HG03175 (cell line): ENCODE measurements at regions not wholly inside any gene's neighbourhood (a gene's known extent, or its start where the extent isn't known, plus 50 kb on each side); places are given as distances from the start of the nearest gene placed in this dataset.

Source experiments
- ATAC-seq: cut with Tn5 transposase; IDR thresholded peaks from one replicate; pipeline ENCODE4 v1.9.1; 2021; ENCODE audit warnings: mild to moderate bottlenecking, moderate library complexity; ENCODE audit not compliant: unreplicated experiment

DNA sequence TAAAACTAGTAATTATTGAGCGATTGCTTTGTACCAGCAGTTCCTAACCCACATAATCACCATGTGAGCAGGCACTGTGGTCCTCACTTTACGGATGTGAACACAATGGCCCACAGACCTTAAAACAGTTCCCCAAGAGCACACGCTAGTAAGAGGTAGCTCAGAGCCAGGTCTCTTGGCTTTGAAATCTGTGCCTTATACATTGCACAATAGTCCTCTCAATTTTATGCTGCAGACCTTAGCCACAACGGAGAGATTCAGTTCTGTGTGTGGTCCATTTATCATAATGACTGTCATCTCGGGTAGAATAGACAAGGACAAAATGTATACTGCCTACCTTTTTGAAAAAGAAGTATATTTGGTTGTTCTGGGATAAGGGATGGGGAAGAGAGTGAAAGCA, 289.0 kb upstream of the ANKRD55 start:
- ATAC-seq: no peak

DNA sequence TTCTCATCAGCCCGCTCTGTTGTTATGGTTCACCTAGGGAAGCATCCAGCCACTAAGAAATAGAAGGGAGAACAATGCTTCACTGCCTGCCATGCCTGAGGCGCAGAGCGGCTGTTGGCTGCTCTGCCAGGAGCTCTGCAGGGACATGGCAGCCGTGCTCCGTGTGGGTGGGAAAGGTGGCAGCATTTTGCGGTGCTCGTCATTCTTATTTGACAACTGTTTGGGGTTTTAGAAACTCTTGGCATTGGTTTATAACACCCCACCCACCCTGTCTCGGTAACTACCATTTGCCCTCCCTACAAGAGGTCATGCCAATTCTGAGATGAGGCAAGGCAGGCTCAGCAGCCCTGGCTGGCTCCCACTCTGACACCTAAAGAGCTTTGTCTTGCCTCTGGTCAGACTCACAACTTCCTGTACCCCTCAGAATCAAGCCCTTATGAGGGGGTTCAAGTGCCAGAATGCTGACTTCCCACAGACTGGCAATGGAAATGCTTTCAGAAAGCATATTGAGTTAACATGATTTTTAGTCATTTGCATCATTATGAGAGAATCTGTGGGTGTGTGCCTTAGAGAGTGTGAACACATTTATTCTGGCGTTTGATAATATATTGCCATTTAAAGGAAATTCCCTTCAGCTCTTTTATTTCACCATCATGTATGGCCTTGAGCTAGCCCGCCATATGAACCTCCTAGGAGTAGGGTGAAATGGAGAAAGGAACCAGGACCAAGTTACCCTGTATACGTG, 288.0 kb upstream of the ANKRD55 start:
- ATAC-seq: no peak

DNA sequence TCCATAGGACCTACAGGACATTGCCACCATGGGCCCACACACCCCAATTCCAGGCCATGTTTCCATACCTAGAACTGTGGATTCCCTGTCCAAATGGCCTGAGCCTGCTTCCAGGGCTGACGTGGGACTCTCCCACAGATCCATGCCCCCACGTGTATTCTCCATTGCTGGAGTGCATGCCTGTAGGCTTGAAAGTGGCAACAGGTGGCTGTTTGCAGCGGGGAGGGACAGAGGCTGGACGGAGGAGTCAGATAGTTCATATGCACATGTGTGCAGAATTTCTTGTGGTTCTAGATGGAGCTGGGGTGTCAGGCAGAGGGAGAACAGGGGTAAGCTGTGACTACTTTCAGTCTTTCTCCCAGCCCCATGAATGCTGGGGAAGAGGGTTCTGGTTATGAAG, 285.7 kb upstream of the ANKRD55 start:
- ATAC-seq: no peak

DNA sequence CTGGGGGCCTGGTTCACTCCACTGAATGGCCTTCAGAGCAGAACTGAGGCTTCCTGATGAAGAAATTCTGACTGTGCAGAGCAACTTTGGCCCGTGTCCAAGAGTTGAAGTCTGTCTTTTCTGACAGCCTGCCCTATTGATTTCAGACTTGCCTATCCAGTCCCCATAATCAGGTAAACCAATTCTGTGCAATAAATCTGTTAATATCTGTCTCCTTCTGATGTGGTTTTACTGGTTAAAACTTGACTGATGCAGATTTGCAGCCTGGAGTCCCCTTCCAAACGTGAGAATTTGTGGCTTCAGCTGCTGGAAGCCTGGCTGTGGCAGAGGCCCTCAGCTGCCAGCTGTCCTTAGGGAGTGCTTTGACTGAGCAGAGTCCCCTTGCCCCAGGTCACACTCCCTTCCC, 283.9 kb upstream of the ANKRD55 start:
- no peak for ATAC-seq

DNA sequence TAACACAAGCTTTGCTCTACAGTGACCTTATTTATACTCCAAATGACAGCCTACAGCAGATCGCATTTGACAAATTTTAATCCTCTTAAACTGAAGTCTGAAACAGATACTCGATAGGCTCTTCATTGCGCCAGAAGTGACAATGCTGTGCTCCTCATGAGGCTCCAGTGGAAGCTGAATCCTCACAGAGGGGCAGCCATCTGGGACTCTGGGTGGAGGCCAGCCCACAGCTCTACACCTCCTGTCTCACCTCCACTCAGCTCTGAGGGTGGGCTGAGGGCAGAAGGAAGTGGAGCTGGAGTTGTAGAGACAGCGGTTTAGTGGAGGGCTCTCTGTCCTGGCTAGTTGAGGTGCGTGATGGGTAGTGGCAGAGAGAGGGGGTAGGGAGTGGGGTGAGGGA, 283.3 kb upstream of the ANKRD55 start:
- no peak for ATAC-seq

DNA sequence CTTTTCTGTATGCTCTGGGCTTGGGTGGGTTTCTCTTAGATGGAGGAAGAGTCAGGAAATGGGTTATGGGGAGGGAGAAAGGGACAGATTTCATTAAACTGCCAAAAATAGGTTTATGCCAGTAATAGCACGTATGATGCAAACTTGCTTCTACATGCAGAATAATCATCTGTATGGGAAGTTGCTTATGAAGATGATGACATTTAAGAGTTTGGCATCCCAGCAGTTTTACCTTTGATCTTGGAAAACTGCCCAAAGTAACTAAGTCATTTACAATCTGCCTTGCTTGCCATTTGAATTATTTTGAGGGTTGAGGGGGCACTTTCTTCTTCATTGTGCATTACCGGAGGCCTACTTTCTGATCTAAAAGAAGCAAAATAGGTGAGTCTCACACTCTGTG, 282.9 kb upstream of the ANKRD55 start:
- no peak for ATAC-seq

DNA sequence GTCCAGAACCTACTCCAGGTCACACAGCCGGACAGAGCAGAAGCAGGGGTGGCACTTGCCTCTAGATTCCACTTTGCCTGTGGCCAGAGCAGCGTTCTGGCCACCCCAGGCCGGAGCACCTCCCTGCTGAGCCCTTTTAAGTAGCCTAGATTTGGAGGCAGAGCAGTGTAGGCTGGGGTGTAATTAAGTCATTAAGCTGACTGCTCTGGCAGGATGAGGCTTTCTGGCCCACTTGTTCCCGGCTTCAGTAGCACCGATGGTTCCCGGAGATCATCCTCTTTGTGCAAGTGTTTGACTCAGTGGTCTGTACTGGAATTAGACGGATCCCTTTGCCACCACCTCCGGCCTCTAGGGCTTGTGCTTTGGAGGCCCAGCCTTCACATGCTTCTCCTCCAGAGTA, 281.9 kb upstream of the ANKRD55 start:
- no peak for ATAC-seq

DNA sequence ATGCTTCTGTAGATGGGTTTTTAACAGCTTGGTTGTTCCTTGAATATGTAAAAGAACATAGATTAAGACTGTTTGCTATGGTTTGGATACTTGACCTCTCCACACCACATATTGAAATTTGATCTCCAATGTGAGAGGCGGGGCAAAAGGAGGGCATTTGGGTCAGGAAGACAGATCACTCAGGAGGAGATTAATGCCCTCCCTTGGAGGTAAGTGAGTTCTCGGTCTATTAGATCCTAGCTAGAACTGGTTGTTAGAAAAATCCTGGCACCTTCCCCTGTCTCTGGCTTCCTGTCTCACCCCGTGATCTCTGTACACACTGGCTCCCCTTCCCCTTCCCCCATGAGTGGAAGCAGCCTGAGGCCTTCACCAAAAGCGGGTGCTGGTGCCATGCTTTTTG, 281.1 kb upstream of the ANKRD55 start:
- ATAC-seq: no peak

DNA sequence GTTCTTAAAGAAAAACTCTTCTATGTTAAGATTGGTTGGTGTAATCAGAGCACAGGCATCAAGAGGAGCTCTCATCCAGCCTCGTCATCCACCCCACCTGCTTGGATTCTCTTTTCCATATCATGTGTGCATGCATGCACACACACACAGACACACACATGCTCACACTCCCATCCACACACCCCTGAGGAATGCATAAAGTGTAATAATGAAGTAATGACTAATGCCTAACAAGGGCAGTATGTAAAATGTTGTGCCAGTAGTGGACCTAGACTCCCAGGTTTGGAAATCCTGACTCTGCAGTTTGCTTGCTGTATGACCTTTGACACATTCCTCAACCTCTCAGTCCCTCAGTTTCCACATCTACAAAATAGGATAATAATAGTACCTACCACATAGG, 280.0 kb upstream of the ANKRD55 start:
- no peak for ATAC-seq

DNA sequence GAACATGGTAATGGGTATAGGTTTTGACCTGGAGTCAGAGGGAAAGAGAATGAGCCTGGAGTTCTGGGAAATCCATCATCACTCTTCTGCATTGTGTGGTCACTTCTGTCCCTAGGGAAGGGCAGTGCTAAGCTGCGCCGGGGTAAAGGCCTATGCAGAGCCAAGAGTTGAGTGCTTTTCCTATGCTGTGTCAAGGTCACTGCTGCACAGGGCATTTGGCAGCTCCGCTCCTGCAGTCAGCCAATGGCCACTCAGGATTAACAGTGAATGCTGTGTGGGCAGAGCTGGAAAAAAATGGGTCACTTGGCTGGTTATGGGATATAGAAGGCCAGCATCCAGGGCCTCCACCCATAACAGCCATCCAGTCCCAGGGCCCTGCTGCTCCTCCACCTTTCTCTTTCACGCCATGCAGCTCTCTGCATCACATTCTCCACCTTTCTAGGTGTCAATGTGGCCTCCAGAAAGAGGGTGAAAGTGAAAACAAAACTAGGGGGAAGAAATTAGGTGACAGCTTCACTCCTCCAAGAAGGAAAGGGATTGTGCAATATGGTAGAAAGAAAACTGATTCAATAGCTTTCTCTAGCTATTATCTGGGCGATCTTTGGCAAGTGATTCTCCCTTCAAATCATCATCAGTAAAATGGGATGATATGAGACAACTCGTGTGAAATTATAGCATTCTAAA, 279.3 kb upstream of the ANKRD55 start:
- ATAC-seq: no peak

DNA sequence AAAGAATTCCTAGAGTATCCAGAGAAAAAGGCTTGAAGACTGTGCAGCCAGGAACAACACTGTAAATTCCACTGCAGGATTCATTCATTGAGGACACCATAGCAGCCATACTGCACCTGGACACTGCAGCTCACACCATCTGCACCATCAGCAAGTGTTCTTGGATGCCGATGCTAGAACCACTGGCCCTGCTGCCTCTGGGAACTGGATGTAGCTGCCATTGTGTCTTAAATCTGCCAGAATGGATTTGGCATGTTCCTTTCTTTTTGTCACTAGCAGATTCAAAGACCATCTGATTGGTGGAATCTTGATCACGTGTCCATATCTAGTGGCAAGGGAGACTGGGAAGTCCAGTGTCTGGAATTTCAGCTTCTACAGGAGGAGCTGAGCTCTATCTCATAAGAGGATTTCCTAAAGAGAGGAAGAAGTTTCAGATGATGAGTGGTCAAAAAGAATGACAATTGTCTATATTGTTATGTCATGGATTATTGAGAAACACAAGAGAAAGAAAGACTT, 278.3 kb upstream of the ANKRD55 start:
- ATAC-seq: no peak

DNA sequence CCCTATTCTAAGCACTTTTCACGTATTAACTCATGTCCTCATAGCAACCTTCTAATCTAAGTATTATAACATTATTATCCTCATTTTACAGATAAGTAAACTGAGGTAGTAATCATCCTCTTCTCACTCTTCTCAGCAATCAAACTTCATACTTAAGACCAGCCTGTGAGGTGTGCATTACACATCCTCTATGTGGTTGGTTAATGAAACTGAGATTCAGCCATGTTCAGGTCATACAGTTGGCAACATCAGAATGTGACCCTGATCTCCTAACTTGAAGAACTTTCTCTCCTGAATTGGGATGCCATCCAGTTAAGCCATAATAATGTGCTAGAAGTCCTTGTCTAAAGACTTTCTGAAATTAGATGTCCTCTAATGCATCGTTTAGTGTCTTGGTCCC, 275.1 kb upstream of the ANKRD55 start:
- ATAC-seq: no peak

DNA sequence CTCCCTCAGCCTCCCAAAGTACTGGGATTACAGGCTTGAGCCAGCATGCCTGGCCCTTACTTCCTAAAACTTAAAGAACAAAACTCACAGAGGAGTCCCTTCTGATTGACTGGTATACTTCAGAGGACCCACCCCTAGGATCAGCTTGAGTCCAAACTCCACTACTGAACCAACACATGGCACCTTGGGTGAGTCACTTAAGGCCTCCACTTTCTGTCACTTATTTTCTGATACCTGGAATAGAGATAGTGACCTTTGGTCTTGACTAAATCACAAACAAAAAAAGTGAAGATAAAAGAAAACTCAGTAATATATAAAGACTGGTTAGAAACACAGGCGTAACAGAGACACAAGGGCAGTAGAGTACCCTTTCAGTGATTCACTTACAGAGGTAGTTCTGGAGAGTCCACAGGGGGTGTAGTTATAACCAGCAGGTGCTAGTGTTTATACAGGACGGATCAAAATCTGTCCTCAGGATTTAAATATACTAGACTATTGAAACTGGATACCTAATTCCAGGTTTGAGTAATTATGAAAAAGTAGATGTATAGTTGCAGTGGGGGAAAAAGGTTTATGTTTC, 274.3 kb upstream of the ANKRD55 start:
- ATAC-seq: no peak

DNA sequence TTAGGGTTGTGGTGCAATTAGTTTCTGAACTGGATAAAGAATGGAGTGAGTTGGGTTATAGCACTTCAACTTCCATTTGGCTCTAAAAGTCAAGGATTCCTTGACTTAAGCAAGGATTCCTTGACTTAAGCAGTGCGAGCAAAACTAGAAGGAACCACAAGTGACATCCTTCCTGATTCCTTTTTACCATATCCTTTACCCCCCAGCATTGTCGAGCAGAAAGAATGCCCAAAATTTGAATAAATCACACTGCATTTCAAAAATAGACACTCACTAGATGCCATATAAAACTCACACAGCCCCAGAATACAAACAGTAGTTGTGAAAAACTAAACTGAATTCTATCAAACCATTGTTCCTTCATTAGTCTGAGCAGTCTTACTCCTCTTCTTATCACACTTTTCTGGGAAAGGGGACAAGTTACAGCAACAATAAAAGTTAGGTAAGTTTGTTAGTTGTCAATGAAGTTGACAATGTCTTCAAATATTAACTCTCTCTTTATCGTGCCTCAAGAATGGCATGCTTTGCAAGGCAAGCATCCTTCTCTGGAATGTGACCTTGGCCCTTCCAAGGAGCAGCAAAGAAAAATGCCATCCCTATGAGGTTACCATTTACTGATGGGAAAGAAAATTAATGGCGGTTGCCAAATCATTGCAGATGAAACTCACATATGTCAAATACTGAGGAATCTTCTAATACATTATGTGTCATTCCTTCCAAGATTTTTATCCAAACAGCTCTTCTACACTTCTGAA, 273.3 kb upstream of the ANKRD55 start:
- no peak for ATAC-seq

DNA sequence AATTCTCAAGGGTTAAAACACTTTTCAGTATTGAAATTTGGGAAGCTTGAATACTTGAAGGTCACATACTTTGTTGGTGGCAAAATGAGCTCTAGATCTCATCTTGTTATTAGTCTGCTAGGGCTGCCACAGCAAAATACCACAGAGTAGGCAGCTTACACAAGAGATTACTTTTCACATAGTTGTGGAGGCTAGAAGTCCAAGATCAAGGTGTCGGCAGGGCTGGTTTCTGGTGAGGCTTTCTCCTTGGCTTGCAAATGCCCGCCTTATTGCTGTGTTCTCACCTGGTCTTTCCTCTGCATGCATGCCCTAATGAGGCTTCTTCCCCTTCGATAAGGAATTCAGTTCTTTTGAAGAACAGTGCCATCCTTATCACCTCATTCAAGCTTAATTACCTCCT, 270.8 kb upstream of the ANKRD55 start:
- no peak for ATAC-seq

DNA sequence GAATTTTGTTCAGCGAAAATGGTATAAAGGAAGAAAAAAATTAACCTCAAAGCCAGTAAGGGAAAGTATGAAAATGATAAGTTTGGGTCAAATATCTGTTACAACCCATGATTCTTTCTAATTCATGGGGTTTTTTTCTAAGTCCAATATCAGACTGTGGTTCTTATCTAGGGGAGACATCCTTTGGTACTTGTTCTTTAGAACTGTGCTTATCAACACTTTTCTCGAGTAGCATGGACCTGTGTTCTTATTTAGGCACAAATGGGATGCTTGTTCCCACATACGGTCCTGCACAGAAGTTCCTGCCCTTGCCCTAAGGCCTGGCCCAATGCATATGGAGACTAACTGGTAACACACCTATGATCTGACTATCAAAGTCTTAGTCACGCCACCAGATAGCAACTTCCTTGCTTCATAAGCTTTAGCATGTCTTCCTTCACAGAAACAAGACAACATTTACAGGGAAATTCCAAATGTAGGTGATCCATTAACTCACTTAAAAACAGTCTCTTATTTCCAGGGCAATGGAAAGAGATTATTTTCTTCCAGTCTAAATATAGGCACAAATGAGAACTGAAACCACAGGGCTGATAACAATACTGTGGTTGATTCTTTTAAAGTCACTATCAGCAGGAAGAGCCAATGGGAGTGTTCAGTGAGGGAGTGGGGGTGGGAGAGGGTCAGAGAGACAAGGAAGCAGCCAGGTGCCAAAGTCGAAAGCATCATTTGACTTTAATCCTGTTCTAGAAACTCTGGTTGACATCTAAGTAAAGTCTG, 268.8 kb upstream of the ANKRD55 start:
- ATAC-seq: no peak

DNA sequence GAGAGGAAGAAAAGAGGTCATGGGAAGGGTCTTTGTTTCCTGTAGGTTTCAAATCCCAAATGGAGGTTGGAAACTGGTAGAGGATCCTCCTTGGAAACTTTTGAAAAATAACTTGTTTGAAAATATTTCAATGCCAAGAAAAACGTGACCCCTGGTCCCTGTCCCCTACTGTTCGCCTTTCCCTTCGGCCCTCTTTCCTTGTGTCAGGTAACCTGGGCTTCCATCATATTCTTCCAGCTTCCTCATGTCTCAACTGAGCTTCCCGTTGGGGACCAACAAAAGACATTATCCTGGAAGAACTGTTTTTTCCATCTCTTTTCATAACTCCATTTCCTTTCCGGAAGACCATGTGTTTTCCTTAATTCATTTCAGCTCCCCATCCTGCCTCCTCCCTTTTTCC, 266.8 kb upstream of the ANKRD55 start:
- no peak for ATAC-seq

DNA sequence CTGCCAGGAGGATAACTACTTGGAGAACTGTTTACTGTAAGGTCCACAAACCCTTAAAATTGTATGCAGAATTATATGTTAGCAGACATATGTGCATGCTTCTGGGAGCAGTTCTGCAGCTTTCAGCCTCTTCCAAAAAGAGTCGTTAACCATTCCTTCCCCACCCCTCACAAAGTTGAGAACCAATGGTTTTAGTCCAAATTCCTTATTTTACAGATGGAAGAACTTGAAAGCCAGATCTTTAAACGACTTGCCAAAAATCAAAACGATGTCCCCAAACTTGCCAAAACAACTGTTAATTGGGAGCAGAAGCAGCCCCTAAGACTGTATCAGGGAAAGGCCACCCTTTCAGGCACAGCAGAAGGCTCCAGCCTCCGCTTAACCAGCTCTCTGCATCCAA, 266.4 kb upstream of the ANKRD55 start:
- no peak for ATAC-seq

DNA sequence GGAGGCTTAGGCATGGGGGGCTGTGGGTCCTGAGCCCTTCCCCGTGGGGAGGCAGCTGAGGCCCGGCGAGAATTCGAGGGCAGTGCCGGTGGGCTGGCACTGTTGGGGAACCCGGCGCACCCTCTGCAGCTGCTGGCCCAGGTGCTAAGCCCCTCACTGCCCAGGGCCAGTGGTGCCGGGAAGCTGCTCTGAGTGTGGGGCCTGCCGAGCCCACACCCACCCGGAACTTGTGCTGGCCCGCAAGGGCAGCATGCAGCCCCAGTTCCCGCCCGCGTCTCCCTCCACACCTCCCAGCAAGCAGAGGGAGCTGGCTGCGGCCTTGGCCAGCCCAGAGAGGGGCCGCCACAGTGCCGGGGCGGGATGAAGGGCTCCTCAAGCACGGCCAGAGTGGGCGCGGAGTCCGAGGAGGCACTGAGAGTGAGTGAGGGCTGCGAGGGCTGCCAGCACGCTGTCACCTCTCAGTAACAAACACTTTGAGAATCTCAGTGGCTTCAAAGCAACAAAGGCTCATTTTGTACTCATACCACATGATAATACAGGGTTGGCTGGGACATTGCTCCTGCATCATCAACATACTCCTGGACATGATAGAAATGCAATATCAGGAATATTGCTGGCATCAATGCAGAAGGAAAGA, 265.7 kb upstream of the ANKRD55 start:
- no peak for ATAC-seq

DNA sequence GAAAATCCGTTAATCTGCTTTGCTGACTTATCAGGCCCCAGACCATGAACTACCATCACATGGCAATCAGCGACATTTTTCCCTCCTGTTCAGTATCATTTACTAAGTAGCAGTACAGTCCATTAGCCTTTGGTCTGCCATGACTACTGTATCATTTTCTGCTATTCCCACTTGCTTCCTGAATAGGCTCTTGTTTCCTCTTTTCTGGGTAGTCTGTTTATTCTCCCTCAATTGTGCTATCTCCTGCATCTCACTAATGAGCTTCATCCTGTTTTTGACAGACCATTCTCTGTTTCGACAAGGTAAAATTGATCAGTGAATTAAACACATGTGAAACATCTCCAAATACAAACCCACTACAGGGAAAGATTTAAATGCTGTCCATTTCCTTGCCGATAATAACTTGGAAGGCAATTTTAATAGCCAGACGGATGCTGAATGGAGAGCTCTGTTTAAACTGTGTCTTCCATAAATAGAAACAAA, 263.5 kb upstream of the ANKRD55 start:
- no peak for ATAC-seq
